ENCODE measurements at regions not wholly inside any gene's neighbourhood (a gene's known extent, or its start where the extent isn't known, plus 50 kb on each side); places are given as distances from the start of the nearest gene placed in this dataset.

- no peak for DNase-seq
These were observed 186.7 kb downstream of the RFC3 start for GRCh38 chr13:34004676-34005075.

- no peak for DNase-seq
These were observed 188.1 kb downstream of the RFC3 start for GRCh38 chr13:34006011-34006410.

- DNase-seq: no peak
These were observed 193.7 kb downstream of the RFC3 start for GRCh38 chr13:34011552-34012085.

- DNase-seq: no peak
These were observed 194.4 kb downstream of the RFC3 start for GRCh38 chr13:34012382-34012781.

GRCh38 chr13:34013061-34013460, 195.1 kb downstream of the RFC3 start:
- no peak for DNase-seq

GRCh38 chr13:34017231-34017630, 199.3 kb downstream of the RFC3 start:
- no peak for DNase-seq

GRCh38 chr13:34019870-34020269, 201.9 kb downstream of the RFC3 start:
- DNase-seq: no peak

- DNase-seq: no peak
These were observed 202.4 kb downstream of the RFC3 start for GRCh38 chr13:34020388-34020787.

- no peak for DNase-seq
These were observed 203.7 kb downstream of the RFC3 start for GRCh38 chr13:34021619-34022018.

- no peak for DNase-seq
These were observed 207.8 kb downstream of the RFC3 start for GRCh38 chr13:34025746-34026145.

- no peak for DNase-seq
These were observed 208.4 kb downstream of the RFC3 start for GRCh38 chr13:34026308-34026707.

- no peak for DNase-seq
These were observed 210.8 kb downstream of the RFC3 start for GRCh38 chr13:34028496-34029442.

GRCh38 chr13:34030782-34031181, 212.8 kb downstream of the RFC3 start:
- DNase-seq: no peak

- no peak for DNase-seq
These were observed 213.7 kb downstream of the RFC3 start for GRCh38 chr13:34031610-34032009.

- no peak for DNase-seq
These were observed 216.5 kb downstream of the RFC3 start for GRCh38 chr13:34034411-34034810.

GRCh38 chr13:34035178-34035577, 217.2 kb downstream of the RFC3 start:
- no peak for DNase-seq

GRCh38 chr13:34035676-34036325, 217.9 kb downstream of the RFC3 start:
- no peak for DNase-seq

- no peak for DNase-seq
These were observed 219.9 kb downstream of the RFC3 start for GRCh38 chr13:34037636-34038540.

- no peak for DNase-seq
These were observed 220.7 kb downstream of the RFC3 start for GRCh38 chr13:34038541-34039068.

GRCh38 chr13:34039678-34040077, 221.7 kb downstream of the RFC3 start:
- DNase-seq: no peak

- no peak for DNase-seq
These were observed 222.9 kb downstream of the RFC3 start for GRCh38 chr13:34040863-34041262.

- no peak for DNase-seq
These were observed 226.1 kb downstream of the RFC3 start for GRCh38 chr13:34044041-34044440.

GRCh38 chr13:34044660-34045080, 226.7 kb downstream of the RFC3 start:
- DNase-seq: no peak
